ENCODE measurements at regions not wholly inside any gene's neighbourhood (a gene's known extent, or its start where the extent isn't known, plus 50 kb on each side); places are given as distances from the start of the nearest gene placed in this dataset.
"Not testable (repeated sequence)": the region's sequence is repeated elsewhere in the genome, so short reads cannot be mapped to it uniquely, and the experiment has no call there.

DNA sequence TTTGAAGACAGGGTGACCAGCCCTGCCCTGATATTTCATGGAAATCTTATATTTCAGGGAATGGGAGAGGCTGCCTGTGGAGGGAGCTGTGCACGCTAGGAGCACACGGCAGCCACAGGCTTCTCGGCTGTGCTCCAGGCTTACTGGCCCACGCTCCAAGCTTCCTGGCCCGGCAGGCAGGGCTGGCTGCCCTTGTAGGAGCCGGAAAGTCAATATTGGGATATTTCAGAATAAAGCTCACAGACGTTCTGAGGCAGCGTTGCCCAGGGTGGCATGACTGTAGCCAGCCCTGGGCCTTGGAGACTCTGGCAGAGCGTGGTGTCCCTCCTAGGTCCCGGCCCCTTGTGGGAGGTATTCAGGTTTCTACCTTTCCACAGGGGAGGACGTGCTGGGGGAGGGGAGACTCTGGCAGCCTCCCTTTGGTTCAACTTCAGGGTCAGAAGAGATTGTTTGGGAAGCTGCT, 95.6 kb downstream of the NPIPB11 start:
- Histone ChIP-seq H3K4me1 (peaks cover 0 to 17% (median 14%) of the 10 kb centered on the region in 4 donors), H3K27me3 (no peaks in the 10 kb centered on the region), H3K4me3 (no peak overlapping the region), H3K9me3 (no peaks in the 10 kb centered on the region), H3K36me3 (no peaks in the 10 kb centered on the region), H3K27ac (no peak overlapping the region)
- 75 to 88% methylated on average over 11 of the region's 11 CpGs for WGBS, 2 donors
- TF ChIP-seq EP300 (IDR thresholded peaks at IDR 0.05): no peak
- no peak for TF ChIP-seq CTCF (IDR thresholded peaks at IDR 0.05)
- TF ChIP-seq POLR2AphosphoS5 (IDR thresholded peaks at IDR 0.05): no peak
- no peak for TF ChIP-seq POLR2A (IDR thresholded peaks at IDR 0.05)
- DNase-seq: peak; percentile 60
- intact Hi-C loops (cut with DNase I): no loop called here

- H3K36me3 ChIP-seq; H3K9me3 ChIP-seq; H3K4me3 ChIP-seq; H3K27ac ChIP-seq; intact Hi-C loops (cut with DNase I); H3K27me3 ChIP-seq: not testable (repeated sequence)
- peaks cover 0 to 17% (median 14%) of the 10 kb centered on the region in 4 donors for H3K4me1 ChIP-seq
- 94 to 96% methylated on average over 9 of the region's 9 CpGs for WGBS, 2 donors
- peak; percentile 37 for DNase-seq
Measured at GRCh38 chr16:29310243-29310642, 96.3 kb downstream of the NPIPB11 start.

GRCh38 chr16:29309601-29310000, 96.9 kb downstream of the NPIPB11 start:
- peaks cover 0 to 17% (median 14%) of the 10 kb centered on the region in 4 donors for H3K4me1 ChIP-seq
- intact Hi-C loops (cut with DNase I); H3K4me3 ChIP-seq; H3K27ac ChIP-seq; H3K36me3 ChIP-seq; H3K9me3 ChIP-seq; H3K27me3 ChIP-seq; DNase-seq: not testable (repeated sequence)
- 93 to 96% methylated on average over 13 of the region's 13 CpGs for WGBS, 2 donors

- TF ChIP-seq POLR2AphosphoS5 (IDR thresholded peaks at IDR 0.05) (no peak), POLR2A (IDR thresholded peaks at IDR 0.05) (no peak), EP300 (IDR thresholded peaks at IDR 0.05) (no peak)
- peak; percentile 62 for DNase-seq
- H3K27me3 ChIP-seq: no peaks in the 10 kb centered on the region
- no peaks in the 10 kb centered on the region for H3K9me3 ChIP-seq
- H3K27ac ChIP-seq: no peak overlapping the region
- H3K4me3 ChIP-seq: no peak overlapping the region
- H3K4me1 ChIP-seq: peaks cover 0 to 17% (median 14%) of the 10 kb centered on the region in 4 donors
- intact Hi-C loops (cut with DNase I): no loop called here
- 88 to 94% methylated on average over 20 of the region's 20 CpGs for WGBS, 2 donors
- no peaks in the 10 kb centered on the region for H3K36me3 ChIP-seq
Measured at GRCh38 chr16:29308644-29309546, 97.6 kb downstream of the NPIPB11 start.

DNA sequence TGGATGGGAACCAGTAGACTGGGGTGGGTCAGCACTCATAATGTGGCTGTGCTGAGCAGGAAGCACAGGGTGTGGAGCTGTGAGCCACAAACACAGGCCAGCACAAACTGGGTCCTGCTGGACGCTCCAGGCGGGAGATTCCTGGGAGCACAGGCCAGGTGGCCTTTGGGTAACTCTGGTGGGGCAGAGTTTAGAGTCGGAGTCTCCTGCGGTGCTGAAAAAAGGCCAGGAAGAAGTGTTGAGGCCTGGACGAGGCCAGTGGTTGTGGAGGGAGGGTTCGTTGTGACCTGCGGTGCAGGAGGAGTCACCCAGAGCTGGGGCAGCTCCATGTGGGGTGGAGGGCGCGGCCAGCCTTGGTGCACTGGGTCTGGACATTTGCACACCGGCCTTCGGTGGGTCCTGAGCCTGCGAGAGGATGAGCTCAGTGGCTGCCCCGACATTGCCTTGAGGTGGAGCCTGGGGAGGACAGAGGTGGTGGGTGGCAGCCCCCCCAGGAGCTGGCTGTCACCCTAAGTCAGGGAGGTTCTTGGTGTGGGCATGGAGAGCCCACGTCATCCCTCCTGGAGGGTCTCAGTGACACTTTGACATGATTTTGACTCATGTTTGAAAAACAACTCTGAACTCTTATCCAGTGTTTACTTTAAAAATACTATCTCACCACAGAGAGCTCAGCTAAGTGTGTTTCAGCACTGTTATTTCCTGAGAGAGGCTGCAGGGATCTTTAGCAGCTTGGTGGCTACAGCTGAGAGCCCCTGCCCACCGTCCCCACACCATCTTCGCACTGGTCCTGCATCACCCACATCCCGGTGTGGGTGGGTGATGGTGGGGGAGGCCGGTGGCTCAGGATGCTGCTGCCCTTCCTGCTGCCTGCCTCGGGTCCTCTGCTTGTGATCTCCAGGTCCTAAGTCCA, 98.7 kb downstream of the NPIPB11 start:
- no peaks in the 10 kb centered on the region for H3K27me3 ChIP-seq
- no peak overlapping the region for H3K27ac ChIP-seq
- H3K9me3 ChIP-seq: no peaks in the 10 kb centered on the region
- H3K36me3 ChIP-seq: peaks cover 0 to 3% (median 0%) of the 10 kb centered on the region in 4 donors
- peak; percentile 58 for DNase-seq
- TF ChIP-seq POLR2AphosphoS5 (IDR thresholded peaks at IDR 0.05) (no peak), CTCF (IDR thresholded peaks at IDR 0.05) (no peak), EP300 (IDR thresholded peaks at IDR 0.05) (no peak), POLR2A (IDR thresholded peaks at IDR 0.05) (no peak)
- H3K4me1 ChIP-seq: peaks cover 0 to 17% (median 14%) of the 10 kb centered on the region in 4 donors
- no peak overlapping the region for H3K4me3 ChIP-seq
- 85% methylated on average over 19 of the region's 19 CpGs for WGBS, 2 donors
- intact Hi-C loops (cut with DNase I): no loop called here

Data from sigmoid colon (tissue), 6 donors.